Muscle of back (tissue), 3 donors: ENCODE measurements at regions not wholly inside any gene's neighbourhood (a gene's known extent, or its start where the extent isn't known, plus 50 kb on each side); places are given as distances from the start of the nearest gene placed in this dataset.

ENCODE experiments used
- DNase-seq, 3 donors: peaks; one replicate each; pipeline versions ENCODE4 v3.0.0 to v3.0.0-alpha.2; 2013

DNA sequence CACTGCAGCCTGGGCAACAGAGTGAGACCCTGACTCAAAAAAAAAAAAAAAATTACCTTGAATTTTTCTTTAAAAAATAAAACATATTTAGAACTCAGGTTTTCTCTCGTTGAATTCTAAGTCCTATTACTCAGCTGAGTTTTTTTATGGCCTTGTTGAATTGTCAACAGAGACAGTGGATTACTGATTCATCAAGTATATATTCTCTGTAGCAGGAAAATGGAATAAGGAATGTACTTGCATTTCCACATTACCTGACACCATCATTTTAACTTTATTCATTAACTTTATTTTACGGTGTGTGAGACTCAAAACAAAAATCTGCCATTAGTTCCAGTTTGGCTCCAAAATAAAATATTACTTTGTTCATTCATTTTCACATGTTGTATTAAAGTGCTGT, 53.8 kb upstream of the APP start:
- no peak for DNase-seq
